HCEC 1CT (cell line): ENCODE measurements at regions not wholly inside any gene's neighbourhood (a gene's known extent, or its start where the extent isn't known, plus 50 kb on each side); places are given as distances from the start of the nearest gene placed in this dataset.

ENCODE experiments used
- DNase-seq: peaks from one replicate; pipeline ENCODE4 v3.0.0-alpha.2; 2017

- no peak for DNase-seq
Measured at GRCh38 chr10:1841759-1842158, 104.4 kb upstream of the ADARB2 start.

DNA sequence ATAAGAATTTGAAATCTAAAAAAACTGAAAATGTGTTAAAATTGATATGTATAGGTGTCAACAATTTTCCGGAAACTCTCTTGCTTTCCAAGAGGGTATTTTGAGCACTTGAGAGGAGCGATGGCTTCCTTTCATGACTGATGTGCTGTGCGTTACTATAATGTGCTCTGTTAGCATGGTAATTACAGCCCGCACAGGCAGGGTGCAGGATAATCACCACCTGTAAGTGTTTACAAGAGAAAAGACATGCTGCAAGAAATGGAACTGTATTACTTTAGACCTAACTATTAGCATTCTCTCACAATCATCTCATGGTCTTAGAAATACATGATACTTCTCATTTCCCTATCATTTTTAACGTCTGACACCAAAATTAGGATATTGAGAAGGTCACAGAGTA lies 92.4 kb upstream of the ADARB2 start:
- no peak for DNase-seq

DNA sequence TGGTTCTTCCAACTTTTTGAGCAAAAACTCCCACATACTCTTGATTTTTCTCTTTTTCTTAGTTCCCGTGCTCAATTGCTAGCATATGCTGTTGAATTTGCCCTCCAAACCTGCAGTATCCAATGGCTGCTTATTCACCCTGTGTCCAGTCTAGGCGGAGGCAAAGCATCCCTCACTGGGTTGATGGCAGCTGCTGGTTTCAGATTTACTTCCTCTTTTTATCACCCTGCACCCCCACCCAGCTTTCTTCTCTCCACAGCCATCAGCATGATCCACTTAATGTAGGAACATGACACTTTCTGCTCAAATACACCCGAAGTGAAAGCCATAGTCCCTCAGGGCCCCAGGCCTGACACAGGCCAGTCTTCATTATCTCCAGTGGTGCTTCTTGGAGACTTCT lies 87.6 kb upstream of the ADARB2 start:
- no peak for DNase-seq

GRCh38 chr10:1814556-1814955 lies 77.2 kb upstream of the ADARB2 start:
- no peak for DNase-seq

DNA sequence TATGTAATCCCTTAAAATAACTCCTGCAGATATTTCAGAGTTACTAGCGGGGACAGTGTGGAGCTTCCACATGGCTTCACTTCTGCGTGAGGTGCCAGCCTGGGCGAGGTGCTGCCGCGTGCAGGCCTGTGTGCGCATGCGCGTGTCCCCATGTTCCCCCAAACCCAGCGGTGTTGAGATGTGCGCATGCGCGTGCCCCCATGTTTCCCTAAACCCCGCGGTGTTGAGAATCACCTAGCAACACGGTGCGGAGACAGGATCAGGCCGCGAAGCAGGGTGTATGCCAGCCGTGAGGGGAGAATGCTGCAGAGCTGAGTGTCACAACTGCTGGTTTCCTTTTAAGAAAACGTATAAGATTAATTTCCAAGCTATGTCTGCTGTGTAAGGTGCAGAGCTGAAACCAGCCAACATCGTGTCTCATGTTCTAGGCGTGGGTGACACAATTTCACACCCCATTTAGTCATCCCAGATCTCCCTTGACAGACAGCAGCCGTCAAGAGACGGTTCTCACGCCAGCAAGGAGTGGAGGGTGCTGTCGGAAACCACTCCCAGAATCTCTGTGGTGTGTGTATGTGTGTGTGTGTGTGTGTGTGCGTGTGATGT lies 71.9 kb upstream of the ADARB2 start:
- no peak for DNase-seq

- no peak for DNase-seq
Measured at GRCh38 chr10:1807924-1808323, 70.6 kb upstream of the ADARB2 start.

GRCh38 chr10:1807196-1807595 lies 69.9 kb upstream of the ADARB2 start:
- no peak for DNase-seq

DNA sequence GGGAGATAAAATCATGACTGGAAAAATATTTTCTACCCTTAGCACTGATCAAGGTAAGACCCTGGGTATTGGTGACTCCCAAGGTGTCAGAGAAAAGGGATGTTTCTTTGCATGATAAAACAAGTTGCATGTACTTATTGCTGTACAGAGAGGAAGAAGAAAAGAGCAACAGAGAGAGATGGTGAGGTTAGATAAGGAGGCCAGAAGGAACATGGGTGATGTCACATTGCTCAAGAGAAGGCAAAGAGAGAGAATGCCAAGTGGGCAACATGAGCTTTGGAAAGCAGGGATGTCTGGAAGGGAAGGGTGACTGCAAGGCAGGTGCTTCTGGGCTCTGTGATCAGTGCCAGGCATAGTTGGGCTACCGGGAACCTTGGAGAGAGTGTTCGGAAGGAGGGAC lies 65.1 kb upstream of the ADARB2 start:
- no peak for DNase-seq

DNA sequence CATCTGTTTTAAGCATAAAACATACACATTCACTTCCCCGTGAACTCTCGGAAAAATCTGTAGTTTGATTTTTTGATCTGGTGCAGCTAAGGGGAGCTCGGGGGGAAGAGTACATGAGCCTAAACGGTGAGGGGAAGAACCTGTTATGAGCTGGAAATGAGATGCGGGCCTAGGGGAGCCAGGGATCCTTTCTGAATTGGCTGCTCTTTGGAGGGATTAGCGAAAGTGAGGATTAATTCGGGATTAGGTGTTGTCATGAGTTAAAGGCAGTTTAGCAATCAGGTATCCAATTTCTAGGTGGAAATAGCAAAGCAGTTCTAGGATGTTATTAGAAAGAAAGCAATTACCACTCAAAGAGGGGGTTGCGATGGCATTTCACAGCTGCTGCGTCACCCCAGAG lies 51.1 kb upstream of the ADARB2 start:
- DNase-seq, result no peak
